OCI-LY7 (cell line): ENCODE measurements at regions not wholly inside any gene's neighbourhood (a gene's known extent, or its start where the extent isn't known, plus 50 kb on each side); places are given as distances from the start of the nearest gene placed in this dataset.

ENCODE experiments used
- BruUV-seq: library from RNA; stranded (reverse); fragments of 400-500 nt; replicated peaks from 2 replicates; lab custom pipeline; 2021; lab: Mats Ljungman, UMichigan
- CTCF ChIA-PET: fragments of 300-600 bp; sonication (Branson Sonifier 250); formaldehyde crosslinking; loops from one replicate; lab custom pipeline; 2022; ENCODE audit warnings: antibody characterized with exemption; ENCODE audit not compliant: unreplicated experiment; lab: Charles Lee
- POLR2A ChIA-PET: fragments of 300-600 bp; sonication (Branson Sonifier 250); formaldehyde crosslinking; loops from one replicate; lab custom pipeline; 2022; ENCODE audit warnings: antibody characterized with exemption; lab: Charles Lee
- DNase-seq: peaks from one replicate; pipeline ENCODE4 v3.0.0-alpha.2; 2015; ENCODE audit warnings: low spot score
- H2AFZ ChIP-seq: fragments of 200-600 bp; sonication (generic), shearing (Covaris generic); 2 replicates; pipeline ENCODE4 v1.6.1; 2014; ENCODE audit warnings: mild to moderate bottlenecking, antibody characterized with exemption, low read length, moderate library complexity
- H3K27ac ChIP-seq: fragments of 200-600 bp; sonication (generic); 2 replicates; pipeline ENCODE4 v1.5.1; 2014; ENCODE audit warnings: mixed run types, low read depth, mild to moderate bottlenecking, moderate library complexity, low read length, inconsistent platforms; ENCODE audit not compliant: poor library complexity, severe bottlenecking
- H3K36me3 ChIP-seq: fragments of 200-600 bp; sonication (generic); 2 replicates; pipeline ENCODE4 v1.6.1; 2014; ENCODE audit warnings: mild to moderate bottlenecking, antibody characterized with exemption, low read length, moderate library complexity, mixed read lengths; ENCODE audit not compliant: insufficient read depth
- H3K4me1 ChIP-seq: fragments of 200-600 bp; sonication (generic); 2 replicates; pipeline ENCODE4 v1.5.1; 2014; ENCODE audit warnings: mild to moderate bottlenecking, low read length; ENCODE audit not compliant: insufficient read depth, poor library complexity, severe bottlenecking
- H3K4me2 ChIP-seq: fragments of 200-600 bp; sonication (generic); 2 replicates; pipeline ENCODE4 v1.6.1; 2014; ENCODE audit warnings: mild to moderate bottlenecking, low read length
- H3K4me3 ChIP-seq: fragments of 200-600 bp; sonication (generic); 2 replicates; pipeline ENCODE4 v1.5.1; 2014; ENCODE audit warnings: mild to moderate bottlenecking, low read depth, low read length; ENCODE audit not compliant: poor library complexity, severe bottlenecking
- H3K79me2 ChIP-seq: fragments of 200-600 bp; sonication (generic); 2 replicates; pipeline ENCODE4 v1.6.1; 2016; ENCODE audit warnings: low read depth, mild to moderate bottlenecking, low read length, moderate library complexity, mixed read lengths; ENCODE audit not compliant: insufficient read depth
- H3K9me2 ChIP-seq: fragments of 200-600 bp; sonication (generic); 2 replicates; pipeline ENCODE4 v1.6.1; 2016; ENCODE audit warnings: mild to moderate bottlenecking, low read length, mixed read lengths; ENCODE audit not compliant: insufficient read depth
- H3K9me3 ChIP-seq: fragments of 200-600 bp; sonication (generic); 2 replicates; pipeline ENCODE4 v1.6.1; 2014; ENCODE audit warnings: mild to moderate bottlenecking, mixed run types, low read length, mixed read lengths
- H4K20me1 ChIP-seq: fragments of 200-600 bp; sonication (generic); 2 replicates; pipeline ENCODE4 v1.6.1; 2014; ENCODE audit warnings: mild to moderate bottlenecking, antibody characterized with exemption, low read length, moderate library complexity, mixed read lengths; ENCODE audit not compliant: insufficient read depth
- CTCF ChIP-seq: fragments of 200-600 bp; sonication (generic); conservative IDR thresholded peaks from 2 replicates; pipeline ENCODE4 v1.5.1; 2014; ENCODE audit warnings: mild to moderate bottlenecking, antibody characterized with exemption, low read length, moderate library complexity, mixed read lengths
- EZH2phosphoT487 ChIP-seq: fragments of 200-600 bp; sonication (generic); IDR thresholded peaks from 2 replicates; pipeline ENCODE4 v1.6.1; 2018; ENCODE audit warnings: low read depth, borderline replicate concordance, mild to moderate bottlenecking, mixed run types, antibody characterized with exemption, low read length, moderate library complexity, mixed read lengths
- intact Hi-C: fragments of 100-400 bp; cut with micrococcal nuclease; formaldehyde crosslinking; loops from one replicate; pipeline ENCODE4 v1.10.0; 2022; ENCODE audit not compliant: unreplicated experiment

GRCh38 chr3:106942051-106942450 lies 435.2 kb upstream of the CCDC54 start:
- DNase-seq, result no peak
- BruUV-seq, result no TSS peak
- Histone ChIP-seq H2AFZ (no peak overlapping the region), H3K4me3 (no peak overlapping the region), H3K4me1 (no peaks in the 10 kb centered on the region), H3K9me3 (no peaks in the 10 kb centered on the region), H3K9me2 (no peaks in the 10 kb centered on the region), H3K79me2 (no peaks in the 10 kb centered on the region), H3K4me2 (no peak overlapping the region), H3K27ac (no peak overlapping the region), H3K36me3 (no peaks in the 10 kb centered on the region), H4K20me1 (no peaks in the 10 kb centered on the region)
- POLR2A ChIA-PET, result no interaction called here
- CTCF ChIA-PET, result no interaction called here
- intact Hi-C loops, result no loop called here
- no peak for TF ChIP-seq EZH2phosphoT487
- no peak for TF ChIP-seq CTCF

- no peak overlapping the region for H3K4me2 ChIP-seq
- no peak for DNase-seq
- no peaks in the 10 kb centered on the region for H3K9me2 ChIP-seq
- no peaks in the 10 kb centered on the region for H3K9me3 ChIP-seq
- H3K4me1 ChIP-seq, result no peaks in the 10 kb centered on the region
- H3K36me3 ChIP-seq, result no peaks in the 10 kb centered on the region
- intact Hi-C loops, result no loop called here
- H4K20me1 ChIP-seq, result no peaks in the 10 kb centered on the region
- H3K27ac ChIP-seq, result no peak overlapping the region
- CTCF ChIA-PET, result no interaction called here
- H3K79me2 ChIP-seq, result no peaks in the 10 kb centered on the region
- H2AFZ ChIP-seq, result no peak overlapping the region
- no TSS peak for BruUV-seq
- no peak overlapping the region for H3K4me3 ChIP-seq
- TF ChIP-seq EZH2phosphoT487 (no peak), CTCF (no peak)
- POLR2A ChIA-PET, result interaction anchor here (0.7 to 1.2 kb wide), 3 partner anchors 13 to 127 kb away, joined by 3 to 4 read pairs (median 4); no protein-coding TSS in a partner anchor
Observed at GRCh38 chr3:106943071-106943470, 434.2 kb upstream of the CCDC54 start.

GRCh38 chr3:106945435-106945834 lies 431.8 kb upstream of the CCDC54 start:
- BruUV-seq, result no TSS peak
- TF ChIP-seq EZH2phosphoT487, result no peak
- TF ChIP-seq CTCF, result no peak
- ChIA-PET POLR2A (no interaction called here), CTCF (no interaction called here)
- DNase-seq, result no peak
- Histone ChIP-seq H3K27ac (no peak overlapping the region), H4K20me1 (no peaks in the 10 kb centered on the region), H2AFZ (no peak overlapping the region), H3K4me3 (no peak overlapping the region), H3K36me3 (no peaks in the 10 kb centered on the region), H3K79me2 (no peaks in the 10 kb centered on the region), H3K9me3 (no peaks in the 10 kb centered on the region), H3K4me2 (no peak overlapping the region), H3K9me2 (no peaks in the 10 kb centered on the region), H3K4me1 (no peaks in the 10 kb centered on the region)
- intact Hi-C loops, result no loop called here
